Activated T-cell treated with anti-CD3 and anti-CD28 coated beads for 24 hours (primary cell): ENCODE measurements at regions not wholly inside any gene's neighbourhood (a gene's known extent, or its start where the extent isn't known, plus 50 kb on each side); places are given as distances from the start of the nearest gene placed in this dataset.

Experiments
- DNase-seq: peaks from one replicate; pipeline ENCODE4 v3.0.0-alpha.2; 2020; ENCODE audit warnings: low read depth

- DNase-seq, result no peak
Observed at GRCh38 chr2:7722212-7722910, 805.1 kb downstream of the RNF144A start.

- DNase-seq, result no peak
Observed at GRCh38 chr2:7724336-7724735, 807.1 kb downstream of the RNF144A start.

- no peak for DNase-seq
Observed at GRCh38 chr2:7725171-7725849, 808.1 kb downstream of the RNF144A start.

- no peak for DNase-seq
Observed at GRCh38 chr2:7725850-7726242, 808.6 kb downstream of the RNF144A start.

- DNase-seq, result no peak
Observed at GRCh38 chr2:7726989-7727388, 809.8 kb downstream of the RNF144A start.

- DNase-seq, result no peak
Observed at GRCh38 chr2:7728388-7728787, 811.2 kb downstream of the RNF144A start.

- no peak for DNase-seq
Observed at GRCh38 chr2:7730449-7730848, 813.2 kb downstream of the RNF144A start.

GRCh38 chr2:7730990-7731389 lies 813.8 kb downstream of the RNF144A start:
- DNase-seq, result no peak

- no peak for DNase-seq
Observed at GRCh38 chr2:7732497-7732896, 815.3 kb downstream of the RNF144A start.

GRCh38 chr2:7736646-7737305 lies 819.6 kb downstream of the RNF144A start:
- DNase-seq, result no peak

- no peak for DNase-seq
Observed at GRCh38 chr2:7738596-7738995, 821.4 kb downstream of the RNF144A start.

GRCh38 chr2:7740114-7740513 lies 822.9 kb downstream of the RNF144A start:
- DNase-seq, result no peak

GRCh38 chr2:7742301-7742700 lies 825.1 kb downstream of the RNF144A start:
- no peak for DNase-seq

- DNase-seq, result peak; percentile 23
Observed at GRCh38 chr2:7744827-7745226, 827.6 kb downstream of the RNF144A start.

GRCh38 chr2:7745369-7745768 lies 828.2 kb downstream of the RNF144A start:
- DNase-seq, result no peak

GRCh38 chr2:7748717-7749415 lies 831.7 kb downstream of the RNF144A start:
- DNase-seq, result no peak

GRCh38 chr2:7749895-7750559 lies 832.8 kb downstream of the RNF144A start:
- no peak for DNase-seq

- no peak for DNase-seq
Observed at GRCh38 chr2:7752291-7752690, 835.1 kb downstream of the RNF144A start.

GRCh38 chr2:7753777-7754176 lies 836.6 kb downstream of the RNF144A start:
- DNase-seq, result no peak

- DNase-seq, result no peak
Observed at GRCh38 chr2:7755879-7756278, 838.7 kb downstream of the RNF144A start.

GRCh38 chr2:7758073-7758759 lies 841.0 kb downstream of the RNF144A start:
- DNase-seq, result no peak

- DNase-seq, result no peak
Observed at GRCh38 chr2:7759898-7760297, 842.7 kb downstream of the RNF144A start.
